Activated naive CD8-positive, alpha-beta T cell treated with anti-CD3 and anti-CD28 coated beads, Interleukin-2, amount 10 ng/mL, durations not matched to agents 7 days and 5 days (primary cell): ENCODE measurements at regions not wholly inside any gene's neighbourhood (a gene's known extent, or its start where the extent isn't known, plus 50 kb on each side); places are given as distances from the start of the nearest gene placed in this dataset.
A peak's percentile ranks its signal among the peaks of the same experiment; 100 is the strongest.

ENCODE experiments used
- ATAC-seq: fragments of 150-1000 bp; cut with Tn5 transposase; one replicate; pipeline ENCODE4 v1.10.0; 2021; ENCODE audit warnings: low read depth, moderate library complexity
- POLR2A ChIA-PET: fragments of 350-600 bp; sonication (Branson Sonifier 250); formaldehyde crosslinking; loops from one replicate; lab custom pipeline; 2021; ENCODE audit warnings: antibody characterized with exemption; lab: Charles Lee
- DNase-seq: peaks from one replicate; pipeline ENCODE4 v3.0.0; 2021
- H3K27ac Mint-ChIP-seq: one replicate; pipeline ENCODE4 v1.8.0; 2022; ENCODE audit warnings: mild to moderate bottlenecking, mixed read lengths
- H3K27me3 Mint-ChIP-seq: one replicate; pipeline ENCODE4 v1.8.0; 2022; ENCODE audit warnings: mild to moderate bottlenecking, moderate library complexity, mixed read lengths
- H3K36me3 Mint-ChIP-seq: one replicate; pipeline ENCODE4 v1.8.0; 2021; ENCODE audit warnings: mild to moderate bottlenecking, mixed read lengths
- H3K4me1 Mint-ChIP-seq: one replicate; pipeline ENCODE4 v1.8.0; 2021; ENCODE audit warnings: mixed read lengths
- H3K4me3 Mint-ChIP-seq: one replicate; pipeline ENCODE4 v1.8.0; 2022; ENCODE audit warnings: mild to moderate bottlenecking, moderate library complexity, mixed read lengths
- H3K9me3 Mint-ChIP-seq: one replicate; pipeline ENCODE4 v1.8.0; 2021; ENCODE audit warnings: mixed read lengths

DNA sequence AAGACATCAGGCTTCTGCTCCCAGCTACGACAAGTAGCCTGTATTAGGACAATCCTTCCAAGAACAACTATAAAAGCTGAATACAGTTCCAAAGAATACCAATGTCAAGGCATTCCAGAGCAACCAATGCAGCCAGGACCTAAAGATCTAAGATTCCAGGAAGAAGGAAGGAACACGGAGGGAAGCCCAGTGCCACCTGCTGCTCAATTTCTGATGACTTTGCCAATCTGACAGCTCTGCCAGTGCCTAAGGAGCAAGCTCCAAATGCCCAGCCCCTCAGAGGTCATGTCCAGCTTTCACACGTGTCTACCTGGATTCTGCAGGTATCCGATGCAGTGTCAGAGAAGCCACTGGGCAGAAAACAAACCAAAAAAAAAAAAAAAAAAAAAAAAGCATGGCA lies 164.4 kb downstream of the IRS2 start:
- H3K4me3 Mint-ChIP-seq: no peak overlapping the region
- no peaks in the 10 kb centered on the region for H3K4me1 Mint-ChIP-seq
- DNase-seq: no peak
- POLR2A ChIA-PET: no interaction called here
- H3K36me3 Mint-ChIP-seq: no peaks in the 10 kb centered on the region
- no peaks in the 10 kb centered on the region for H3K9me3 Mint-ChIP-seq
- ATAC-seq: no peak
- peaks cover 6% of the 10 kb centered on the region for H3K27me3 Mint-ChIP-seq
- H3K27ac Mint-ChIP-seq: no peak overlapping the region

DNA sequence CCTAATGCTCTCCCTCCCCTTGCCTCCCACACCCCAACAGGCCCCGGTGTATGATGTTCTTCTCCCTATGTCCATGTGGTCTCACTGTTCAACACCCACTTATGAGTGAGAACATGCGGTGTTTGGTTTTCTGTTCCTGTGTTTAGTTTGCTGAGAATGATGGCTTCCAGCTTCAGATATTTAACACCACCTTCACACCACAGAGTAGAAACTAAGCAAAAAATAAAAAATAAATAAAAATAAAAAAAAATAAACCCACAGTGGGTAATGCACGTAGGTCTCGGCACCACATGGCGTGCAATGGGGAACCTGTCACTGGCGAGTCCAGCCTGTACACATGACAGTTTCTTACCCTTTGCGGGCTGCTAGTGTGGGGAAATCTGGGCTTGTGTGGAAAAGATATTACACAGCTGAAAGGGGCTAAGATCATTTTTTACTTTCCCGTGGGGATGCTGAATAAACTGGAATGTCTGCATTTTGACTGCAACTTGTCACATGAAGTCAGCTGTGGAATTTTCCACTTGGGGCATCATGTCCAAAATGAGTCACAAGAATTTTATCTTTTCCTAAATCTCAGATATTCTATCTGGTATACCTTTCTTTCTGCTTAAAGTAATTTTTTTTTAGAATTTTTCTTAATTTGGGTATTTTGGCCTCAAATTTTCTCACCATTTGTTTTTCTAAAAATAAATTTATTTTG lies 170.5 kb downstream of the IRS2 start:
- ATAC-seq (no peak), DNase-seq (no peak)
- Mint-ChIP-seq H3K4me1 (no peaks in the 10 kb centered on the region), H3K9me3 (no peaks in the 10 kb centered on the region), H3K27ac (no peak overlapping the region), H3K36me3 (no peaks in the 10 kb centered on the region), H3K4me3 (no peak overlapping the region), H3K27me3 (peaks cover 9% of the 10 kb centered on the region)
- POLR2A ChIA-PET: no interaction called here

GRCh38 chr13:109611912-109612691 lies 174.3 kb downstream of the IRS2 start:
- Mint-ChIP-seq H3K9me3 (peaks cover 2% of the 10 kb centered on the region), H3K27ac (no peak overlapping the region), H3K4me3 (no peak overlapping the region), H3K4me1 (no peaks in the 10 kb centered on the region), H3K36me3 (no peaks in the 10 kb centered on the region), H3K27me3 (peaks cover 6% of the 10 kb centered on the region)
- DNase-seq (no peak), ATAC-seq (no peak)
- POLR2A ChIA-PET: no interaction called here

DNA sequence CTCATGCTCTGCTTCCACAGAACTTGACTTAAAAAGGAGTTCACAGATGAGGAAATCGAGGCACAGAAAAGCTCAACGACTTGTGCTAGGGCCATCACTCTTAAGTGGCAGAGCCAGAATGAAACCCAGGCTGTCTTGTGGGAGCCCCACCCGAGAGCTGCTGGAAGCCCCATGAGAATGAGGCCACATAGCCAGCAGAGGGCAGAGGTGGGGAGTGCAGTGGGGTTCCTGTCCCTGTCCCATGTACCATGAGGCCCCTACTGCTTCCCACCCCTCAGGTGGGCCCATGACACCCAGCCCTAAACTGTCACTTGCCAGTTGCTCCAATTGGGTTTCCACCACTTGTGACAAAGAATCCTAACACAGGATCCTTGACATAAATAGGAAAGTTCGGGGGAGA lies 175.9 kb downstream of the IRS2 start:
- H3K27ac Mint-ChIP-seq: no peak overlapping the region
- POLR2A ChIA-PET: no interaction called here
- H3K36me3 Mint-ChIP-seq: no peaks in the 10 kb centered on the region
- no peak overlapping the region for H3K4me3 Mint-ChIP-seq
- H3K4me1 Mint-ChIP-seq: no peaks in the 10 kb centered on the region
- DNase-seq (peak; percentile 40), ATAC-seq (peak; percentile 72)
- H3K27me3 Mint-ChIP-seq: peaks cover 6% of the 10 kb centered on the region
- H3K9me3 Mint-ChIP-seq: peaks cover 2% of the 10 kb centered on the region

DNA sequence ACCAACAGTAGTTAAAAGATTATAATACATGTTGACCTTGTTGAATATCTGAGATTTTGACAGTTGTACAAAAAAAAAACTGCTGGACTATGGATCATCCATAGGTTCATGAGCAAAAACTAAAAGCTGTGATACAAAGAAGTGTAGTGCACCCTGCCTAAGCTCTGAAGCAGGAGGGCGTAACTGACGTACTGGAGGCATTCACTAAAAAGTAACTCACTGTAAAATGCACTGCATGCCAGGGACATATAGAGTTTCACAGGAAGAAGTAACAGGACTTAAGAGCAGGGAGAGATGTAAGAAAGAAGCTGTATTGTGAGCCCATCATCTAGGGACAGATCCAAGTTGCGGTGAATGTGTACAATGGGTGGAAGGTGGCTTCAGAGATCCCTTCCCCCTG lies 177.9 kb downstream of the IRS2 start:
- Mint-ChIP-seq H3K36me3 (no peaks in the 10 kb centered on the region), H3K27me3 (peaks cover 6% of the 10 kb centered on the region), H3K27ac (no peak overlapping the region), H3K4me1 (no peaks in the 10 kb centered on the region), H3K9me3 (peaks cover 4% of the 10 kb centered on the region), H3K4me3 (no peak overlapping the region)
- DNase-seq (no peak), ATAC-seq (no peak)
- POLR2A ChIA-PET: no interaction called here

DNA sequence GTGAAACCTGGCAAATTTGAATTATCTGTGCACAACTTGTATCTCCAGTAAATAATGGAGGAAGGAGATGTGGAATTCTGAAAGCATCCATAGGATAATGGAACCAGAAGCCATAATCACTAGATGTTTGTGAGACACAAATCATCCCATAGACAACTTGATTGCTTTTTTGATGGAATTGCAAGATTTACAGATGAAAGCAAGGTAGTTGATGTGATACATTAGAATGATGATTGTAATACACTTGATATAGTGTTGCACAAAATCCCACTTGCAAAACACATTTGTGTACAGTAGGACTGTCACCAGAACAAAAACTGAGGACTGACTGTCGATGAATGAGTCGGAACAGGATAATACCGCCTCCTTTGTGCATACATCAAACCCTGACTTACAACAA lies 178.3 kb downstream of the IRS2 start:
- H3K27me3 Mint-ChIP-seq: peaks cover 7% of the 10 kb centered on the region
- H3K4me3 Mint-ChIP-seq: no peak overlapping the region
- peaks cover 4% of the 10 kb centered on the region for H3K9me3 Mint-ChIP-seq
- no peak for DNase-seq
- no peak for ATAC-seq
- POLR2A ChIA-PET: no interaction called here
- no peaks in the 10 kb centered on the region for H3K4me1 Mint-ChIP-seq
- no peaks in the 10 kb centered on the region for H3K36me3 Mint-ChIP-seq
- H3K27ac Mint-ChIP-seq: no peak overlapping the region

DNA sequence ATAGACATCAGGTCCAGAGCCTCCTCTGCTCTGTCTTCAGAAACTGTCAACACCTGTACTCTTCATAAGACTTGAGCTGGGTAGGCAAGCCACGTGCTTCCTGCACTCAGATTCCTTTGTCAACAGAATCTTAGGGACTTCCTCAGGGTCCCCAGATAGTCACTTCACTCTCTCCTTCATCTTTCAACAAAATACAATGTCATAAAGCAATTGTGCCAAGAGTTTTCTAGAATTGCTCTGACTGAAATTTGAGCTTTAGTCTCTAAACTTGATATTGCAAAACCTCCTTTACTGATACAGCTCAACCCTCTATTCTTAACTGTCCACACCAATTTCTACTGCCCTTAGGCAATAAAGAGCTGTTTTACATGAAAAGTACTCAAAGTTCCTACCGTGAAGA lies 179.9 kb downstream of the IRS2 start:
- ATAC-seq: no peak
- POLR2A ChIA-PET: no interaction called here
- no peak for DNase-seq
- Mint-ChIP-seq H3K27ac (no peak overlapping the region), H3K27me3 (peaks cover 3% of the 10 kb centered on the region), H3K36me3 (no peaks in the 10 kb centered on the region), H3K4me1 (no peaks in the 10 kb centered on the region), H3K4me3 (no peak overlapping the region), H3K9me3 (peaks cover 4% of the 10 kb centered on the region)

- Mint-ChIP-seq H3K27ac (no peak overlapping the region), H3K4me1 (no peaks in the 10 kb centered on the region), H3K4me3 (no peak overlapping the region), H3K9me3 (peaks cover 4% of the 10 kb centered on the region), H3K27me3 (peaks cover 2% of the 10 kb centered on the region), H3K36me3 (no peaks in the 10 kb centered on the region)
- ATAC-seq (no peak), DNase-seq (no peak)
- POLR2A ChIA-PET: no interaction called here
Measured at GRCh38 chr13:109605846-109606245, 180.5 kb downstream of the IRS2 start.

GRCh38 chr13:109604894-109605293 lies 181.5 kb downstream of the IRS2 start:
- H3K27ac Mint-ChIP-seq: no peak overlapping the region
- H3K27me3 Mint-ChIP-seq: peaks cover 4% of the 10 kb centered on the region
- no peak for DNase-seq
- H3K9me3 Mint-ChIP-seq: peaks cover 4% of the 10 kb centered on the region
- H3K4me1 Mint-ChIP-seq: no peaks in the 10 kb centered on the region
- no peak for ATAC-seq
- POLR2A ChIA-PET: no interaction called here
- no peaks in the 10 kb centered on the region for H3K36me3 Mint-ChIP-seq
- no peak overlapping the region for H3K4me3 Mint-ChIP-seq

GRCh38 chr13:109602356-109602755 lies 184.0 kb downstream of the IRS2 start:
- POLR2A ChIA-PET: no interaction called here
- DNase-seq: no peak
- no peak for ATAC-seq
- Mint-ChIP-seq H3K27me3 (peaks cover 14% of the 10 kb centered on the region), H3K4me3 (no peak overlapping the region), H3K9me3 (peaks cover 2% of the 10 kb centered on the region), H3K36me3 (no peaks in the 10 kb centered on the region), H3K27ac (no peak overlapping the region), H3K4me1 (no peaks in the 10 kb centered on the region)

- no peaks in the 10 kb centered on the region for H3K36me3 Mint-ChIP-seq
- H3K27ac Mint-ChIP-seq: no peak overlapping the region
- DNase-seq: no peak
- no peak for ATAC-seq
- peaks cover 16% of the 10 kb centered on the region for H3K27me3 Mint-ChIP-seq
- peaks cover under 1% of the 10 kb centered on the region for H3K9me3 Mint-ChIP-seq
- H3K4me3 Mint-ChIP-seq: no peak overlapping the region
- POLR2A ChIA-PET: no interaction called here
- no peaks in the 10 kb centered on the region for H3K4me1 Mint-ChIP-seq
Measured at GRCh38 chr13:109599901-109600657, 186.3 kb downstream of the IRS2 start.

GRCh38 chr13:109595471-109595870 lies 190.9 kb downstream of the IRS2 start:
- no peak overlapping the region for H3K4me3 Mint-ChIP-seq
- no peaks in the 10 kb centered on the region for H3K9me3 Mint-ChIP-seq
- peaks cover 22% of the 10 kb centered on the region for H3K27me3 Mint-ChIP-seq
- POLR2A ChIA-PET: no interaction called here
- DNase-seq: no peak
- H3K36me3 Mint-ChIP-seq: no peaks in the 10 kb centered on the region
- peaks cover 1% of the 10 kb centered on the region for H3K4me1 Mint-ChIP-seq
- no peak overlapping the region for H3K27ac Mint-ChIP-seq
- no peak for ATAC-seq

DNA sequence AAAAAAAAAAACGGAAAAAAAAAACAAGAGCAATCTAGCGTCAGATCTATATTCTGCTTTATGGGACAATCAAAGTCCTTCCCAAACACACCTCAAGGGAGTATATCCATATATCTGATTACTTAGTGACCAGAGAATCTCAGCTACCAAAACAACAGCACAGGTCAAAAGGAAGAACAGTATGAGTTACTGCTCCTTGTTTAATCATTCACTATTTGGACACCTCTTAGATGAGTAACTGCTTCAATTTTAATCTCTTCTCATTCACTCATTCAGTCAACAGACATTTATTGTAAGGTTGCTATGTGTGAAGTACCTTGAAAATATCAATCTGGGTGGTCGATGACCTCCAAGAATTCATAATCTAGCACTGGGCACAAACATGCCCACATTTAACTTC lies 193.2 kb downstream of the IRS2 start:
- Mint-ChIP-seq H3K36me3 (no peaks in the 10 kb centered on the region), H3K9me3 (peaks cover 1% of the 10 kb centered on the region), H3K27ac (no peak overlapping the region), H3K4me3 (no peak overlapping the region), H3K4me1 (peaks cover 5% of the 10 kb centered on the region), H3K27me3 (peaks cover 13% of the 10 kb centered on the region)
- DNase-seq: no peak
- ATAC-seq: no peak
- POLR2A ChIA-PET: no interaction called here

- H3K4me1 Mint-ChIP-seq: peaks cover 5% of the 10 kb centered on the region
- no peak for ATAC-seq
- H3K27me3 Mint-ChIP-seq: peaks cover 13% of the 10 kb centered on the region
- POLR2A ChIA-PET: no interaction called here
- H3K27ac Mint-ChIP-seq: no peak overlapping the region
- H3K4me3 Mint-ChIP-seq: no peak overlapping the region
- no peak for DNase-seq
- peaks cover 1% of the 10 kb centered on the region for H3K9me3 Mint-ChIP-seq
- no peaks in the 10 kb centered on the region for H3K36me3 Mint-ChIP-seq
Measured at GRCh38 chr13:109592770-109593169, 193.6 kb downstream of the IRS2 start.
